Skin of body (tissue), 1 donor: ENCODE measurements at regions not wholly inside any gene's neighbourhood (a gene's known extent, or its start where the extent isn't known, plus 50 kb on each side); places are given as distances from the start of the nearest gene placed in this dataset.
A peak's percentile ranks its signal among the peaks of the same experiment; 100 is the strongest.
"Not testable (repeated sequence)": the region's sequence is repeated elsewhere in the genome, so short reads cannot be mapped to it uniquely, and the experiment has no call there.

Source experiments
- DNase-seq: peaks from one replicate; lab custom pipeline; 2025; lab: John Stamatoyannopoulos, UW

- DNase-seq: no peak
These were observed 50.6 kb upstream of the FER start for GRCh38 chr5:108696951-108697715.

- DNase-seq: no peak
These were observed 51.3 kb upstream of the FER start for GRCh38 chr5:108696407-108696806.

GRCh38 chr5:108688485-108688884 is 59.2 kb upstream of the FER start:
- DNase-seq: no peak

GRCh38 chr5:108687595-108688200 is 60.0 kb upstream of the FER start:
- no peak for DNase-seq

- DNase-seq: no peak
These were observed 61.0 kb upstream of the FER start for GRCh38 chr5:108686676-108687075.

GRCh38 chr5:108685448-108686216 is 62.1 kb upstream of the FER start:
- not testable (repeated sequence) for DNase-seq

- DNase-seq: peak; percentile 57
These were observed 66.4 kb upstream of the FER start for GRCh38 chr5:108681079-108681921.

GRCh38 chr5:108678091-108678490 is 69.6 kb upstream of the FER start:
- no peak for DNase-seq

- no peak for DNase-seq
These were observed 72.0 kb upstream of the FER start for GRCh38 chr5:108675736-108676135.

GRCh38 chr5:108672639-108673038 is 75.1 kb upstream of the FER start:
- no peak for DNase-seq

- no peak for DNase-seq
These were observed 77.0 kb upstream of the FER start for GRCh38 chr5:108670591-108671289.

GRCh38 chr5:108669462-108669861 is 78.2 kb upstream of the FER start:
- no peak for DNase-seq

- DNase-seq: no peak
These were observed 86.0 kb upstream of the FER start for GRCh38 chr5:108661590-108662219.

GRCh38 chr5:108661024-108661423 is 86.7 kb upstream of the FER start:
- peak; percentile 9 for DNase-seq

GRCh38 chr5:108660291-108660690 is 87.4 kb upstream of the FER start:
- no peak for DNase-seq

- DNase-seq: no peak
These were observed 88.2 kb upstream of the FER start for GRCh38 chr5:108659531-108659930.

- DNase-seq: no peak
These were observed 91.8 kb upstream of the FER start for GRCh38 chr5:108655750-108656450.

GRCh38 chr5:108654051-108654450 is 93.6 kb upstream of the FER start:
- DNase-seq: no peak

GRCh38 chr5:108653201-108653600 is 94.5 kb upstream of the FER start:
- no peak for DNase-seq

GRCh38 chr5:108650997-108651396 is 96.7 kb upstream of the FER start:
- DNase-seq: no peak
